SJCRH30 (cell line): ENCODE measurements at regions not wholly inside any gene's neighbourhood (a gene's known extent, or its start where the extent isn't known, plus 50 kb on each side); places are given as distances from the start of the nearest gene placed in this dataset.

Experiments used
- DNase-seq, 2 experiments: peaks; one replicate each; pipeline ENCODE4 v3.0.0-alpha.2; 2015 to 2020
- H3K27ac ChIP-seq: fragments of 250-450 bp; sonication (Bioruptor Pico); 2 replicates; pipeline ENCODE4 v1.5.1; 2020; ENCODE audit warnings: mild to moderate bottlenecking, moderate library complexity
- H3K27me3 ChIP-seq: fragments of 250-450 bp; sonication (Bioruptor Pico); 2 replicates; pipeline ENCODE4 v1.5.1; 2020; ENCODE audit warnings: mild to moderate bottlenecking, moderate library complexity
- H3K36me3 ChIP-seq: fragments of 250-450 bp; sonication (Bioruptor Pico); 2 replicates; pipeline ENCODE4 v1.5.1; 2020; ENCODE audit warnings: mild to moderate bottlenecking, moderate library complexity
- H3K4me1 ChIP-seq: fragments of 250-450 bp; sonication (Bioruptor Pico); 2 replicates; pipeline ENCODE4 v1.5.1; 2020; ENCODE audit warnings: mild to moderate bottlenecking, moderate library complexity
- H3K4me3 ChIP-seq: fragments of 250-450 bp; sonication (Bioruptor Pico); 2 replicates; pipeline ENCODE4 v1.5.1; 2020; ENCODE audit warnings: mild to moderate bottlenecking, moderate library complexity
- H3K9me3 ChIP-seq: fragments of 250-450 bp; sonication (Bioruptor Pico); replicated peaks from 2 replicates; pipeline ENCODE4 v1.5.1; 2020; ENCODE audit warnings: mild to moderate bottlenecking, moderate library complexity

DNA sequence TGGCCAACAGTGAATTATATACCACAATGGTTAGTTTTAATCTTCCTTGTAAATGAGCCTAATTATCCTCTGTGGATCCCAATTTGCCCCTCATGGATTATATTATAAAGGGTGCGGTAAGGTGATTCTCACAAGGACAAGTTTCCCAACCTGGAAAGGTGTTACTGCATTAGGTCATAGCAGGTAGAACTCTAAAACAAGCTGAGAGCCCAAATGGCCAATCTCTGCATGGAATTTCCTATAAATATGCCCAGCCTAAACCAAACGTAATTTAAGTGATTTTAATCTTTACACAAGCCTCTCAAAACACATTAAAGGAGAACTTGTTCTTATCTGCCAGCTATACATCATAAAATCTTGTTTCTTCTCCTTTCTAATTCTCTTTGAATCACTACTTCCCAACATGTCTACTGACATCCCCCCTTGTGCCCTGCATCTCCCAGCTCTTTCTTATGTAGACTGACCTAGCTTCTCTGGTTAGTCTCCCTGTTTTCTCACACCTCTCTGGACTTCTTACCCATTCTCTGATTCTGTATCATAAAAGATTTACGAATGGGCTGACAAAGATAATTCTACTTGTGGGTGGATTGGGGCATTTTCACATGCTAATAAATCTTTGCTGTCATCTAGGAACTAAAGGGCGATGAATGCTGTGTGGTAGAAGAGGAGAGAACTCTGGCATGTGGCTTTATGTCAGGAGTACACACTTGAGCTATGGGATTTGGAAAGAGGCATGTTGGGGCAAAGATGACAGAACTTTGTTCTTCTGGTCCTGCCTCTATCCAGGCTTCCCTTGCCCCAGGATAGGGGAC is 94.3 kb upstream of the PGRMC2 start:
- H3K9me3 ChIP-seq = 0 out of 2 replicates have a peak, but pooled peaks cover 4% of the 10 kb centered on the region
- no peak for DNase-seq
- peaks cover 37% of the 10 kb centered on the region for H3K4me1 ChIP-seq
- no peak overlapping the region for H3K27ac ChIP-seq
- H3K4me3 ChIP-seq = no peak overlapping the region
- H3K27me3 ChIP-seq = no peaks in the 10 kb centered on the region
- no peaks in the 10 kb centered on the region for H3K36me3 ChIP-seq

DNA sequence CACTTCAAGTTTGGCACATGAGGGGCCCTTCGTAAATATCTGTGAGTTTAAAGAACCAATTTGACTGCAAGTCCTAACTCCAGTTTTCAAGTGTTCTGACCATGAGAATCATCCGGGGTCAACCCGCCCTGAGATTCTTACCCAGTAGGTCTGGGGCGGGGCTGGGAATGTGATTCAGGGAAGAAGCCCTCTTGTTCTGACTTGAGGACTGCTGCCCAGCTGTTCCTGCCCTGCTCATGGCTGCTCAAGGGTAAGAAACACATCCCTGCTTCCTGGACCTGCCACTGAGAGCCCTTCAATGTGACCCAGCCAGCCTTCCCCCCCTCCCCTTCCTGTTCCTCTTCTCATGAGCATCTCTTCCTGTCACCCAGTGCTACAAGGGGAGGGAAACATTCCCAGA is 92.7 kb upstream of the PGRMC2 start:
- Histone ChIP-seq H3K27me3 (no peaks in the 10 kb centered on the region), H3K27ac (0 out of 2 replicates have a peak overlapping the region, but pooled peaks have one; percentile 8), H3K4me1 (peaks cover 20% of the 10 kb centered on the region), H3K4me3 (no peak overlapping the region), H3K9me3 (0 out of 2 replicates have a peak, but pooled peaks cover 4% of the 10 kb centered on the region), H3K36me3 (no peaks in the 10 kb centered on the region)
- peak; percentile 18 to 32 for DNase-seq

DNA sequence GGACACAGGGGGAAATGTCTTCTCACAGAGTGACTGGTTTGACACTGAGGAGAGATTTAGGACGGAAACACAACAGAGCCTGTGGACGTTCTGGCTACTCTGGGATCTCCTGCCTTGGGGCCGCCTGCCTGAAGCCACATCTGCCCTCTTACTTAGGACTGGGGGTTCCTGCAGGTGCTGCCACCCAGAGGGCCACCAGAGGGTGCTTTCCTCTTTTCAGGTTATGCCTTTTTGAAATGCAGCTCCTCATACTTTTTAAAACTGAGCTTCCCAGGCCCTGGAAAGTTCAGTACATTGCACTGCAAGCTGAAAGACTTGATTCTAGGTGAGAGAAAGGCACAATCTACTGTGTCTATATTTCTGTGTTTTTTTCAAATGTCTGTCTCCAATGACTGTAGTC is 92.2 kb upstream of the PGRMC2 start:
- no peaks in the 10 kb centered on the region for H3K27me3 ChIP-seq
- peak; percentile 43 to 45 for DNase-seq
- 0 out of 2 replicates have a peak overlapping the region, but pooled peaks have one; percentile 8 for H3K27ac ChIP-seq
- peaks cover 16% of the 10 kb centered on the region for H3K4me1 ChIP-seq
- H3K36me3 ChIP-seq = no peaks in the 10 kb centered on the region
- H3K4me3 ChIP-seq = no peak overlapping the region
- 0 out of 2 replicates have a peak, but pooled peaks cover 4% of the 10 kb centered on the region for H3K9me3 ChIP-seq

DNA sequence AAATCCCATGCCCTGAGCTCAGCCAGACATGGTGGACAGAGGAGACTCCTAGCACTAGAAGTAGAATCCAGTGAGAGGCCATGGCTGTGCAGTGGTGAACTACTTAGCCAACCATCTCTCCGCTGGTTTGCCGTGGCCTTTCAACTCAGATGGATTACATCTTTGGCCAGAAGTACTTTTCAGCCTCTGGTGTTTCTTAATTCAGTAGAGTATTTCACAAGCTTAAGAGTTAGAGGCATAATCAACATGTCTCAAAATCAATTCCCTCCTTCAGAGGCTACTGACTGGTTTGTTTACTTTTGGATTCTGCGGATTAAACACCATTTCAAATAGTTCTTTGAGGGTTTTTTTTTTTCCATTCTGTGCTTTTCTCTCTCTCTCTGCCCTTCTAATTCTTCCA is 91.1 kb upstream of the PGRMC2 start:
- Histone ChIP-seq H3K4me3 (no peak overlapping the region), H3K27ac (no peak overlapping the region), H3K4me1 (peaks cover 4% of the 10 kb centered on the region; the same call in 1 of the 2 replicates), H3K9me3 (0 out of 2 replicates have a peak, but pooled peaks cover 4% of the 10 kb centered on the region), H3K27me3 (no peaks in the 10 kb centered on the region), H3K36me3 (no peaks in the 10 kb centered on the region)
- no peak for DNase-seq

DNA sequence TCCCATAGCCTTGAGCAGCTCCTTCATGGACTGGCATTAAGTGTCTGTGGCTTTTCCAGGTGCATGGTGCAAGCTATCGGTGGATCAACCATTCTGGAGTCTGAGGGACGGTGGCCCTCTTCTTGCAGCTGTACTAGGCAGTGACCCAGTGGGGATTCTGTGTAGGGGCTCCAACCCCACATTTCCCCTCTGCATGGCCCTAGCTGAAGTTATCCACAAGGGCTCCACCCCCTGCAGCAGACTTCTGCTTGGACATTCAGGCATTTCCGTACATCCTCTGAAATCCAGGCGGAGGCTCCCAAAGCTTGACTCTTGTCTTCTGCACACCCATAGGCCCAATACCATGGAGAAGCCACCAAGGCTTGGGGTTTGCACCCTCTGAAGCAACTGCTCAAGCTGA is 89.3 kb upstream of the PGRMC2 start:
- no peak for DNase-seq

DNA sequence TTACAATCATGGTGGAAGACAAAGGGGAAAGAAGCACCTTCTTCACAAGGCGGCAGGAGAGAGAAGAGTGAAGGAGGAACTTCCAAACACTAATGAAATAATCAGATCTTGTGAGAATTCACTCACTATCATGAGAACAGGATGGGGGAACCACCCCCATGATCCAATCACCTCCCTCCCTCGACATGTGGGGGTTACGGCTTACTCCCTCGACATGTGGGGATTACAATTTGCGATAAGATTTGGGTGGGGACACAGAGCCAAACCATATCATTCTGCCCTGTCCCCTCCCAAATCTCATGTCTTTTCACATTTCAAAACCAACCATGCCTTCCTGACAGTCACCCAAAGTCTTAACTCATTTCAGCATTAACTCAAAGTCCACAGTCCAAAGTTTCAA is 88.7 kb upstream of the PGRMC2 start:
- H3K4me1 ChIP-seq = peaks cover 8% of the 10 kb centered on the region
- no peaks in the 10 kb centered on the region for H3K27me3 ChIP-seq
- 0 out of 2 replicates have a peak, but pooled peaks cover 4% of the 10 kb centered on the region for H3K9me3 ChIP-seq
- no peak for DNase-seq
- no peak overlapping the region for H3K4me3 ChIP-seq
- no peak overlapping the region for H3K27ac ChIP-seq
- no peaks in the 10 kb centered on the region for H3K36me3 ChIP-seq

More for the DNA sequence above, 89.3 kb upstream of the PGRMC2 start:
- H3K27me3 ChIP-seq = no peaks in the 10 kb centered on the region
- H3K36me3 ChIP-seq = no peaks in the 10 kb centered on the region
- H3K4me1 ChIP-seq = peaks cover 3% of the 10 kb centered on the region; the same call in 1 of the 2 replicates
- H3K9me3 ChIP-seq = 0 out of 2 replicates have a peak, but pooled peaks cover 4% of the 10 kb centered on the region
- no peak overlapping the region for H3K27ac ChIP-seq
- no peak overlapping the region for H3K4me3 ChIP-seq

DNA sequence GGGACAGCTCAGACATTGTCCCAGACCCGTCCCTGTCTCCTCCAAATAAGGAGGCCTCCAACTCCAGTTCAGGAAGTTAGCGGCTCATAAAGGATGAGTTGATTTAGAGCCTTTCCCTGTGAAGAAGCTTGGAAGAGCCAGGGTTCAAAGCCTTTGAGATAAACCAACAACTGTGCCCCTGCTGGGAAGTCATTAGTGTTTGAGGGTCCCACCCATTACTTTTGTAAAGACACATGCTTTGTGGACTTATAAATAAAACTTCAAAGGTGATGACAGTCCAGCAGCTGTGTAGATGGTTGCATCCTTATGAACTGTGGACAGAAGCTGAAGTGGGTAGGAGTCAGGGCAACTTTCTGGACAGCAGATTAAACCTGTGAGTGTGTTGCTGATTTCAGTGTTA is 86.0 kb upstream of the PGRMC2 start:
- no peak overlapping the region for H3K27ac ChIP-seq
- H3K36me3 ChIP-seq = no peaks in the 10 kb centered on the region
- peaks cover 15% of the 10 kb centered on the region for H3K4me1 ChIP-seq
- DNase-seq = no peak
- H3K4me3 ChIP-seq = no peak overlapping the region
- H3K27me3 ChIP-seq = no peaks in the 10 kb centered on the region
- 0 out of 2 replicates have a peak, but pooled peaks cover 7% of the 10 kb centered on the region for H3K9me3 ChIP-seq

DNA sequence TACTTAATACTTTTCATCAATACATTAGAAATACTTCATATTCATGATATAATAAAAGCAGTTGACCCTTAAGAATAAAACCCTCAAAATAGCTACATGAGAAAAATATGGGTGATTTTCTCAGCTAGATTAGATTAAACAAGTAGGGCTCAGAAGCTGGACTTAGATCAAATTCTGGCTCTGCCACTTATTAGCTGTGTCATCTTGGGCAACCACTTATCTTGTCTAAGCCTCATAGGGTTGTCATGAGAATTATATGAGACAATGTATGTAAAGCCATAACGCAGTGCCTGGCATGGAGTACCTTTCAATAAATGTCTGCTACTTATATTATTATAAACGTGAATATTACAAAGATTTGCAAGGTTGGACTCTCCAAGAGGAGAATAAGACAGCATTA is 84.3 kb upstream of the PGRMC2 start:
- no peaks in the 10 kb centered on the region for H3K36me3 ChIP-seq
- peaks cover 15% of the 10 kb centered on the region for H3K4me1 ChIP-seq
- H3K27me3 ChIP-seq = no peaks in the 10 kb centered on the region
- 0 out of 2 replicates have a peak, but pooled peaks cover 3% of the 10 kb centered on the region for H3K9me3 ChIP-seq
- H3K27ac ChIP-seq = peak overlapping the region; percentile 65
- no peak overlapping the region for H3K4me3 ChIP-seq
- DNase-seq = no peak

DNA sequence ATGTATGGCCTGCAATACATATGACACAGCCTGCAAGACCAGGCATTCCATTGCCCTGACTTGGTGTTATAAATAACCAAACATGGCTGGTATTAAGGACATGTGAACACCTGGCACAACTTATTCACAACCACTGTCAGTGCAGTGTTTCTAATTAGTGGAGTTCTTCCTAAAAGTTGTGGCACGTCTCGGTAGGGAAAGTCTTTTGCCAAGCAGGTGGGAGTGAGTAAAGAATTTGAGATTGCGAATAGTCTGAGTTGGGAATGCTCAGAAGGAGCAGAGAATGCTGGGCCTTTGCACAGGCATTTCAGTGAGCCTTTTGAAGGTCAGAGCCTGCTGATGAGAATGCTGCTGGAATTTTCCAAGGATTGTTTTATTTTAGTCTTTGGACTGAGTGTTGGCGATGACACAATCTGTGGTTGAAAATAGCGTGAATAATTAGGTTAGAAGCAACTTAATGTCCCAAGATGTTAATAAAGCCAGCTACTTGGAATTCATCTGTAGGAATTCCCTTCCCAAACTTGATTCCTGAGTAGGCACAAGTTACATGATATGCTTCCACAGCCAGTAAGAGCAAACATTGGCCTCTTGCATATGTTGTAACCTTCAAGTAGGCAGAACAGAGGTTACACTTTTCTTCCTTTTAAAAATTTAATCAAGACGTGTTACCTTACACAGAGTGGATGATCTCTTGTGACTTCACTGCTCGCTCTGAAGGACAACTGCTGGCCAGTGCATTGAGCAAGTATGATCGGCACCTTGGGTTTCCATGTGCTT is 83.6 kb upstream of the PGRMC2 start:
- Histone ChIP-seq H3K9me3 (0 out of 2 replicates have a peak, but pooled peaks cover 3% of the 10 kb centered on the region), H3K27me3 (no peaks in the 10 kb centered on the region), H3K4me1 (peaks cover 15% of the 10 kb centered on the region), H3K27ac (peak overlapping the region; percentile 65), H3K4me3 (no peak overlapping the region), H3K36me3 (no peaks in the 10 kb centered on the region)
- DNase-seq = peak in 1 of 2 experiments; percentile 42

DNA sequence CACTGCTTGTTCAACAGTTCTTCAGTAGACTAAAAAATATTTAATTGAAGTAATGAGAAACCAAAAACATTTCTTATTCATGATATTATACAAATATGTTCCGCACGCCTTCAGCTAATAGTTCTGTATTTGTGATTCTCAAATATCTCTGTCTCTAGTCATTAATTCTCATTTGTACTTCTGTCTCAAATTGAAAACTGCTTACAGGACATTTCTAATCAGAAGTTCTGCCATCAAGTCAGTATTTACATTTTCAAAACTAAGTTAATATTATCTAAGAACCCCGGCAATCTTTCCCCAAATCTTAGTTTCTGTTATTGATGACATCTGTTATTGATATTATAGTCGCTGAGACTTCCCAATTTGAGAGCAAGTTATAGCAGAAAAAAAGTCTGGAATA is 78.6 kb upstream of the PGRMC2 start:
- Histone ChIP-seq H3K9me3 (0 out of 2 replicates have a peak, but pooled peaks cover 3% of the 10 kb centered on the region), H3K27me3 (no peaks in the 10 kb centered on the region), H3K27ac (no peak overlapping the region), H3K4me3 (no peak overlapping the region), H3K4me1 (peaks cover 9% of the 10 kb centered on the region), H3K36me3 (no peaks in the 10 kb centered on the region)
- no peak for DNase-seq

DNA sequence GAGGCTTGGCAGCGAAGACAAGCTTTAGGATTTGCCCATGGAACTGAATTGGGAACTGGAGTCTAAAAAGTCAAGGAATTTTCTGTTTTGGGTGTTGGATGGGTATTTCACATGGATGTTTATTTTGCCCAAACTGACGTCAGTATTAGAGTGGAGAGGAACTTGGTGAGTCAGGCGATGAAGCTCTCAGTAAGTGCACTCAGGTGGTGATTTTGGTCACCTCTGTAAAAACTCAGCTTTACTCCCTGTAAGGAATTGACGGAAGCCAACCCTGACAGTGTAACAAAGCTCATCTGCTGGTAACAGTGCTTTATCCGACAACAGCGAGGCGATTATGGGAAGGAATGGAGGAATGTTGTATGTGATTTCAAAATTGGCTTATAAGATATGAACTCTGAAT is 77.0 kb upstream of the PGRMC2 start:
- H3K36me3 ChIP-seq = no peaks in the 10 kb centered on the region
- no peaks in the 10 kb centered on the region for H3K4me1 ChIP-seq
- no peak for DNase-seq
- H3K4me3 ChIP-seq = no peak overlapping the region
- H3K9me3 ChIP-seq = no peaks in the 10 kb centered on the region
- no peaks in the 10 kb centered on the region for H3K27me3 ChIP-seq
- no peak overlapping the region for H3K27ac ChIP-seq

DNA sequence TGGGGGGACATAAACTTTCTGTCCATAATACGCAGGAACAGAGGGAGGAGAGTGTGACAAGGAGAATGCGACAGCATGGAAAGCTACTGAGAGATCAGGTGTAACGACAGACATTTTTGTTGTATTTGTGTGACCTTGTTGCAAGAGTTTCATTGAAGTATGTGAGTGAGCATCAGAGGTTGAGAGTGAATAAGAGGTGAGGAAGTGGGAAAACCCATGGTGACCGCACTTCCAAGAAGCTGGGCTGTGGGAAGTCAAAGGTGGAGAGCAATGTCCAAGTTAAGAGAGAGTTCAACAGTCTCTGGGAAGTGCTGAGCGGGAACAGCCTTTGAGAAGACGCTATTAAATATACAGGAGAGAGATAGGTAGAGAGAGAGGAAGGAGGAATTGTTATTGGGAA is 76.4 kb upstream of the PGRMC2 start:
- Histone ChIP-seq H3K27ac (no peak overlapping the region), H3K36me3 (no peaks in the 10 kb centered on the region), H3K4me1 (no peaks in the 10 kb centered on the region), H3K27me3 (no peaks in the 10 kb centered on the region), H3K9me3 (no peaks in the 10 kb centered on the region), H3K4me3 (no peak overlapping the region)
- DNase-seq = no peak

DNA sequence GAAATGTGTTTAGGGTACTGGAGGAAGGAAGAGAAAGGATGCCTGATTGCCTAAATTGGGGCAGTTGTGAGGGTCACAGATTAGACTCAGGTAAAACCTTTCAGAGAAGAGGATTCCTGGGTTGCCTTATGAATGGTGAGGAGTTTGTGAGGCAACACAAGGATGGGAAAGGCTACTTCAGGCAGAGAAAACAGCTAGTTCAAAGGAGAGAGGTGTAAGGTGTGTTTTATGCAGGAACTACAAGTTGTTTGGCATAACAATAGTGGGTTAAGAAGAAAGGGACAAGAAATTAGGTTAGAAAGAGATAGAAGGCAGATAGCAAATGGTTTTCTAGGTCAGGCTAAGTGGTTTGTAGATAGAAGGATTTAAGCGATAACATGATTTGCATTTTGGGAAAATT is 75.1 kb upstream of the PGRMC2 start:
- no peak overlapping the region for H3K4me3 ChIP-seq
- H3K36me3 ChIP-seq = no peaks in the 10 kb centered on the region
- no peak for DNase-seq
- H3K4me1 ChIP-seq = peaks cover 5% of the 10 kb centered on the region
- no peak overlapping the region for H3K27ac ChIP-seq
- H3K27me3 ChIP-seq = no peaks in the 10 kb centered on the region
- H3K9me3 ChIP-seq = no peaks in the 10 kb centered on the region

DNA sequence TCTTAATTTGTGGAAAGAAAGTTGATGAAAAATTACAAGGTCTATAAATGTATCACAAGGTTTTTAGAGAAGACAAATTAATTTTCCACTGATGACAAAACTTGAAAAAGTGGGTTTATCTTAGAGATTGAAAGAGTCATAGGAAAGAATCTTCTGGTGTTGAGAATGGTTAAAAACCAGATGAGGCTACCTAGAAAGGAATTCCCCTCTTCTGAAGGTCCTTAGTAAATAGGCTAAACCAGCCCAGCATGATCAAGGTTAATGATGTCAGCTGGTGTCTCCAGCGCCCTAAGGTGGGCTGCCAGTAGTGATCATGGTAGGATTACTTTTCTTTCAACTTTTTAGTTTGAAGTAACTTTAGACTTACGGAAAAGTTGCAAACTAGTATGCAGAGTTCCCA is 71.8 kb upstream of the PGRMC2 start:
- Histone ChIP-seq H3K9me3 (0 out of 2 replicates have a peak, but pooled peaks cover 5% of the 10 kb centered on the region), H3K27ac (no peak overlapping the region), H3K36me3 (no peaks in the 10 kb centered on the region), H3K4me3 (no peak overlapping the region), H3K4me1 (peaks cover 16% of the 10 kb centered on the region), H3K27me3 (no peaks in the 10 kb centered on the region)
- DNase-seq = no peak

DNA sequence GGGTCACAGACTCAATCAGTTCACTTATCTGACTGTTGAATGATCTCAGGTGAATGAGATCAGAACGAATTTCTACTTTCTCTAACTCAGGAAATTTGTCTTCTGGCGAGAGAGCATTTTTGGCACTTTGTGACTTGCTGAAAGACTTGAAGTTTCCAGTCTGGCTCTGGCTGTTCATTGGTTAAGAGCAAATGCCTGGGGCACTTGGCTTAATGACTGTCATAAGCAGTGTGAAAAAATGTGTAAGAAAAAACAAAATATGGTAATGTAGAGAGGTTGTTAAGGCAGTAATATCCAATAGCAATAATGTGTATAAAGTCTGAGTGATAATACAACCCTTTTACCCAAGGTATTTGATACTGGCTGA is 71.3 kb upstream of the PGRMC2 start:
- no peaks in the 10 kb centered on the region for H3K27me3 ChIP-seq
- H3K36me3 ChIP-seq = no peaks in the 10 kb centered on the region
- H3K9me3 ChIP-seq = 0 out of 2 replicates have a peak, but pooled peaks cover 5% of the 10 kb centered on the region
- peaks cover 21% of the 10 kb centered on the region for H3K4me1 ChIP-seq
- no peak overlapping the region for H3K27ac ChIP-seq
- DNase-seq = no peak
- no peak overlapping the region for H3K4me3 ChIP-seq
